T-helper 2 cell (primary cell): ENCODE measurements at regions not wholly inside any gene's neighbourhood (a gene's known extent, or its start where the extent isn't known, plus 50 kb on each side); places are given as distances from the start of the nearest gene placed in this dataset.

Experiments
- DNase-seq, 5 experiments: peaks; one replicate each; pipeline versions ENCODE4 v3.0.0 to v3.0.0-alpha.2; 2012 to 2022

- DNase-seq, result no peak
Observed at GRCh38 chr7:25930492-25931048, 221.4 kb upstream of the NFE2L3 start.

GRCh38 chr7:25931156-25931555, 220.8 kb upstream of the NFE2L3 start:
- DNase-seq, result no peak

- DNase-seq, result no peak
Observed at GRCh38 chr7:25933921-25934320, 218.1 kb upstream of the NFE2L3 start.

GRCh38 chr7:25940086-25940906, 211.7 kb upstream of the NFE2L3 start:
- DNase-seq, result peak in 1 of 5 experiments; percentile 25

GRCh38 chr7:25944777-25945515, 207.1 kb upstream of the NFE2L3 start:
- DNase-seq, result no peak

GRCh38 chr7:25945608-25946007, 206.4 kb upstream of the NFE2L3 start:
- no peak for DNase-seq

- DNase-seq, result no peak
Observed at GRCh38 chr7:25946181-25946580, 205.8 kb upstream of the NFE2L3 start.

GRCh38 chr7:25947669-25948516, 204.1 kb upstream of the NFE2L3 start:
- DNase-seq, result no peak

GRCh38 chr7:25949736-25950487, 202.1 kb upstream of the NFE2L3 start:
- DNase-seq, result no peak

GRCh38 chr7:25950488-25951413, 201.2 kb upstream of the NFE2L3 start:
- DNase-seq, result peak; percentile 70 to 97 (median 82)

GRCh38 chr7:25951414-25952260, 200.4 kb upstream of the NFE2L3 start:
- DNase-seq, result no peak

- DNase-seq, result no peak
Observed at GRCh38 chr7:25952261-25953057, 199.5 kb upstream of the NFE2L3 start.

GRCh38 chr7:25953859-25954258, 198.1 kb upstream of the NFE2L3 start:
- DNase-seq, result no peak

GRCh38 chr7:25954395-25954794, 197.6 kb upstream of the NFE2L3 start:
- DNase-seq, result no peak

GRCh38 chr7:25959168-25959734, 192.7 kb upstream of the NFE2L3 start:
- DNase-seq, result no peak

- DNase-seq, result no peak
Observed at GRCh38 chr7:25963733-25964132, 188.3 kb upstream of the NFE2L3 start.

GRCh38 chr7:25964483-25964991, 187.5 kb upstream of the NFE2L3 start:
- no peak for DNase-seq

GRCh38 chr7:25965405-25966123, 186.4 kb upstream of the NFE2L3 start:
- no peak for DNase-seq
